BJ (cell line): ENCODE measurements at regions not wholly inside any gene's neighbourhood (a gene's known extent, or its start where the extent isn't known, plus 50 kb on each side); places are given as distances from the start of the nearest gene placed in this dataset.

Source experiments
- CTCF ChIA-PET: fragments of 350-600 bp; formaldehyde crosslinking; extraction: SDS; loops from one replicate; lab custom pipeline; 2021; ENCODE audit warnings: antibody characterized with exemption, inconsistent platforms; lab: Yijun Ruan, JAX
- POLR2A ChIA-PET: fragments of 300-600 bp; sonication (Branson Sonifier 250); formaldehyde crosslinking; extraction: SDS; loops from one replicate; lab custom pipeline; 2021; ENCODE audit warnings: antibody characterized with exemption; lab: Charles Lee
- DNase-seq: peaks from one replicate; pipeline ENCODE4 v3.0.0-alpha.2; 2011; ENCODE audit warnings: low read depth
- H3K27me3 ChIP-seq: 2 replicates; pipeline ENCODE4 v1.6.0; 2011; ENCODE audit warnings: low read length; ENCODE audit not compliant: control insufficient read depth, insufficient read depth
- H3K36me3 ChIP-seq: 2 replicates; pipeline ENCODE4 v1.5.1; 2011; ENCODE audit warnings: low read length; ENCODE audit not compliant: control insufficient read depth, insufficient read depth
- H3K4me3 ChIP-seq: 2 replicates; pipeline ENCODE4 v1.5.1; 2011; ENCODE audit warnings: low read depth, mild to moderate bottlenecking, control low read depth, low read length
- TF ChIP-seq, protein P1 (sequence below): IDR thresholded peaks from 2 replicates; pipeline ENCODE4 v1.5.1; 2011; ENCODE audit warnings: low read depth, mild to moderate bottlenecking, control low read depth, inconsistent platforms, low read length, moderate library complexity; ENCODE audit not compliant: insufficient read depth

GRCh38 chr12:66963901-66964300 lies 285.0 kb upstream of the GRIP1 start:
- Histone ChIP-seq H3K36me3 (no peaks in the 10 kb centered on the region), H3K27me3 (no peaks in the 10 kb centered on the region), H3K4me3 (no peak overlapping the region)
- no peak for DNase-seq
- ChIA-PET CTCF (interaction anchor here (0.9 kb wide), 1 partner anchor 29 kb away, joined by 4 read pairs; no protein-coding TSS in a partner anchor), POLR2A (no interaction called here)
- TF ChIP-seq, protein P1, sequence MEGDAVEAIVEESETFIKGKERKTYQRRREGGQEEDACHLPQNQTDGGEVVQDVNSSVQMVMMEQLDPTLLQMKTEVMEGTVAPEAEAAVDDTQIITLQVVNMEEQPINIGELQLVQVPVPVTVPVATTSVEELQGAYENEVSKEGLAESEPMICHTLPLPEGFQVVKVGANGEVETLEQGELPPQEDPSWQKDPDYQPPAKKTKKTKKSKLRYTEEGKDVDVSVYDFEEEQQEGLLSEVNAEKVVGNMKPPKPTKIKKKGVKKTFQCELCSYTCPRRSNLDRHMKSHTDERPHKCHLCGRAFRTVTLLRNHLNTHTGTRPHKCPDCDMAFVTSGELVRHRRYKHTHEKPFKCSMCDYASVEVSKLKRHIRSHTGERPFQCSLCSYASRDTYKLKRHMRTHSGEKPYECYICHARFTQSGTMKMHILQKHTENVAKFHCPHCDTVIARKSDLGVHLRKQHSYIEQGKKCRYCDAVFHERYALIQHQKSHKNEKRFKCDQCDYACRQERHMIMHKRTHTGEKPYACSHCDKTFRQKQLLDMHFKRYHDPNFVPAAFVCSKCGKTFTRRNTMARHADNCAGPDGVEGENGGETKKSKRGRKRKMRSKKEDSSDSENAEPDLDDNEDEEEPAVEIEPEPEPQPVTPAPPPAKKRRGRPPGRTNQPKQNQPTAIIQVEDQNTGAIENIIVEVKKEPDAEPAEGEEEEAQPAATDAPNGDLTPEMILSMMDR = no peak

DNA sequence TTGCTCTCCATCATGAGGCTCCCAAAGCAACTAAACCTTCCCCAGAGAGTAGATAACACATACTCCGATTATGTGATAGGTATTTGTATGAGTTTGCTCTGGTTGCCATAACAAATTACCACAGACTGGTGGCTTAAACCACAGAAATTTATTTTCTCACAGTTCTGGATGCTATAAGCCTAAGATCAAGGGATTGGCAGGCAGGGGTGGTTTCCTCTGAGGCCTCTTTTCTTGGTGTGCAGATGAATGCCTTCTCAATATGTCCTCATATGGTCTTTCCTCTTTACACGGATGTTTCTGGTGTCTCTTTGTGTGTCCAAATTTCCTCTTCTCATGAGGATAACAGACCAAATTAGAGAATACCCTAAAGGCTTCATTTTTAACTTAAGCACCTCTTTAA lies 285.8 kb upstream of the GRIP1 start:
- DNase-seq = no peak
- TF ChIP-seq, protein P1 = no peak
- H3K36me3 ChIP-seq = no peaks in the 10 kb centered on the region
- CTCF ChIA-PET = no interaction called here
- no peak overlapping the region for H3K4me3 ChIP-seq
- POLR2A ChIA-PET = no interaction called here
- no peaks in the 10 kb centered on the region for H3K27me3 ChIP-seq

DNA sequence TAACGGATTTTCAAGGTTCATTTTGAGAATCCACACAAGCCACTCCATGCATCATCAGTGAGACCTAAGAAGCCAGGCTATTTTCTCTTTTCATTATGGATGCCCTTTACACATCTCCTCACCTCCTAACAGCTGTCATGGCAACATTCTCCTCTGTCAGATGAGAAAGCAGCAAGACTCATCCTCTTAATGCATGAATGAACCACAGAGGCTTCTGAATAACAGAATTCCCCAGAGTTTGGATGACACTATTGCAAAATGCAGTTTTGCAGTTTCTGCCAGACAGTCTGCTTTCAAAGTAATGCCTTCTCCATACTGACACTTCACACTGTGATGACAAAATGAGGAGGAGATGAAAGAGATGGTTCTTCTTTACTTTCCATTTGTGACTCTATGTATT lies 286.7 kb upstream of the GRIP1 start:
- DNase-seq = no peak
- ChIA-PET POLR2A (no interaction called here), CTCF (no interaction called here)
- TF ChIP-seq, protein P1 = no peak
- Histone ChIP-seq H3K4me3 (no peak overlapping the region), H3K36me3 (no peaks in the 10 kb centered on the region), H3K27me3 (no peaks in the 10 kb centered on the region)

GRCh38 chr12:66971816-66972215 lies 292.9 kb upstream of the GRIP1 start:
- DNase-seq = no peak
- TF ChIP-seq, protein P1 = no peak
- CTCF ChIA-PET = interaction anchor here (0.9 kb wide), 2 partner anchors 15 to 22 kb away, joined by 3 read pairs; no protein-coding TSS in a partner anchor
- H3K4me3 ChIP-seq = no peak overlapping the region
- no peaks in the 10 kb centered on the region for H3K27me3 ChIP-seq
- POLR2A ChIA-PET = no interaction called here
- H3K36me3 ChIP-seq = no peaks in the 10 kb centered on the region

- Histone ChIP-seq H3K27me3 (no peaks in the 10 kb centered on the region), H3K36me3 (no peaks in the 10 kb centered on the region), H3K4me3 (no peak overlapping the region)
- POLR2A ChIA-PET = no interaction called here
- CTCF ChIA-PET = interaction anchor here (0.7 kb wide), 1 partner anchor 37 kb away, joined by 3 read pairs; no protein-coding TSS in a partner anchor
- TF ChIP-seq, protein P1 = no peak
- no peak for DNase-seq
Observed at GRCh38 chr12:66976526-66976925, 292.6 kb upstream of the CAND1 start.
